Adrenal gland (tissue), 9 donors: ENCODE measurements at regions not wholly inside any gene's neighbourhood (a gene's known extent, or its start where the extent isn't known, plus 50 kb on each side); places are given as distances from the start of the nearest gene placed in this dataset.

Source experiments
- DNase-seq, 7 donors: peaks; one replicate each; pipeline ENCODE4 v3.0.0-alpha.2; 2019 to 2020
- H3K27ac ChIP-seq, 5 donors: fragments of 200-600 bp; sonication (generic) in 4 of 5; 1 replicate in 3 of 5; 2 replicates in 2 of 5; pipeline versions ENCODE4 v1.5.1 to v1.8.0; 2016 to 2020; ENCODE audit warnings: mild to moderate bottlenecking in 1 of 5
- H3K27me3 ChIP-seq: fragments of 200-600 bp; 2 replicates; pipeline ENCODE4 v1.8.0; 2021
- H3K36me3 ChIP-seq, 2 donors: fragments of 200-600 bp; replicated peaks in 1 of 2; 1 replicate in 1 of 2; 2 replicates in 1 of 2; pipeline versions ENCODE4 v1.5.1 to v1.8.0; 2018 to 2022
- H3K4me1 ChIP-seq, 2 donors: fragments of 200-600 bp; replicated peaks in 1 of 2; 1 replicate in 1 of 2; 2 replicates in 1 of 2; pipeline versions ENCODE4 v1.5.1 to v1.8.0; 2018 to 2021
- H3K4me3 ChIP-seq, 4 donors: fragments of 200-600 bp; sonication (generic) in 3 of 4; one replicate each; pipeline ENCODE4 v1.5.1; 2016 to 2018
- H3K9me3 ChIP-seq, 3 donors: fragments of 200-600 bp; sonication (generic) in 1 of 3; replicated peaks in 1 of 3; 1 replicate in 2 of 3; 2 replicates in 1 of 3; pipeline versions ENCODE4 v1.5.1 to v1.8.0; 2016 to 2021
- POLR2A ChIP-seq, 2 donors: fragments of 450-650 bp; IDR thresholded peaks; one replicate each; pipeline ENCODE4 v1.6.1; 2017; ENCODE audit warnings: antibody characterized with exemption in 2 of 2, mild to moderate bottlenecking in 2 of 2, moderate library complexity in 1 of 2
- WGBS, 4 donors: extraction: QIAGEN DNeasy Blood & Tissue Kit in 2 of 4; methylation state at CpG; one replicate each; pipeline versions ENCODE4 v1.1.5 to v1.1.7; 2013 to 2017; 5-methylcytosine and 5-hydroxymethylcytosine counted together
- intact Hi-C, 2 donors: fragments of 100-400 bp; cut with DNase I; formaldehyde crosslinking; loops; one replicate each; pipeline versions ENCODE4 v1.14.1 to v1.15.0; 2022 to 2023
- TF ChIP-seq, protein P1 (sequence below), 6 experiments: fragments of 450-650 bp in 4 of 6; fragments of 200-600 bp in 2 of 6; sonication (generic) in 1 of 6; IDR thresholded peaks; 1 replicate in 5 of 6; 2 replicates in 1 of 6; pipeline versions ENCODE4 v1.5.1 to v1.8.0; 2016 to 2021; ENCODE audit warnings: antibody characterized with exemption in 6 of 6, mild to moderate bottlenecking in 2 of 6, moderate library complexity in 1 of 6
- donor health status: healthy with polysubstance abuse.
- donor health status: Bipolar disorder and iron deficiency.
- donor health status: DM: yes; HTN: yes; CAD: no.
- donor health status: DM: no; HTN: no; CAD: no.
- donor health status: DM: no; HTN: no; CAD: no.

DNA sequence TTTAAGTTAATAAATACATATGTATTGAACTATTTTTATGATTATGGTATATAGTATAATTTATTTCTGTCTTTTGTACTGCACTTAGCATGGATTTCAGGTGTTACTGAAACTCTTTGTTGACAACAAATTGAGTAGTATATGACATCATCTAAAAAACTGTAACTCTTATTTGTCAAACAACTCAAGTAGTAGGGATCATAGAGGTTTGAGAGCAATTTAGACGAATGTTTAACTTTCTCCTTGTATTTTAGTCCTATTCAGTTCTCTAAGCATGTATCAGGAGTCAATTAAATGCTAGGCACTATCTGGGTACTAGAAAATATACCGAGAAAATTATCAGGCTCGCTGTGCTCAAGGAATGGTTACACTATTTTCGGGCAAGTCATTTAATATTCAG lies 595.2 kb downstream of the METTL15 start:
- intact Hi-C loops: loop anchor here in 1 of 2 donors (5.0 kb wide), 1 partner anchor 1006 kb away; no protein-coding TSS in a partner anchor
- Histone ChIP-seq H3K4me1 (no peaks in the 10 kb centered on the region), H3K36me3 (no peaks in the 10 kb centered on the region), H3K9me3 (no peaks in the 10 kb centered on the region), H3K27me3 (no peaks in the 10 kb centered on the region), H3K27ac (no peak overlapping the region), H3K4me3 (no peak overlapping the region)
- TF ChIP-seq POLR2A (IDR thresholded peaks at IDR 0.05): no peak
- TF ChIP-seq, protein P1, sequence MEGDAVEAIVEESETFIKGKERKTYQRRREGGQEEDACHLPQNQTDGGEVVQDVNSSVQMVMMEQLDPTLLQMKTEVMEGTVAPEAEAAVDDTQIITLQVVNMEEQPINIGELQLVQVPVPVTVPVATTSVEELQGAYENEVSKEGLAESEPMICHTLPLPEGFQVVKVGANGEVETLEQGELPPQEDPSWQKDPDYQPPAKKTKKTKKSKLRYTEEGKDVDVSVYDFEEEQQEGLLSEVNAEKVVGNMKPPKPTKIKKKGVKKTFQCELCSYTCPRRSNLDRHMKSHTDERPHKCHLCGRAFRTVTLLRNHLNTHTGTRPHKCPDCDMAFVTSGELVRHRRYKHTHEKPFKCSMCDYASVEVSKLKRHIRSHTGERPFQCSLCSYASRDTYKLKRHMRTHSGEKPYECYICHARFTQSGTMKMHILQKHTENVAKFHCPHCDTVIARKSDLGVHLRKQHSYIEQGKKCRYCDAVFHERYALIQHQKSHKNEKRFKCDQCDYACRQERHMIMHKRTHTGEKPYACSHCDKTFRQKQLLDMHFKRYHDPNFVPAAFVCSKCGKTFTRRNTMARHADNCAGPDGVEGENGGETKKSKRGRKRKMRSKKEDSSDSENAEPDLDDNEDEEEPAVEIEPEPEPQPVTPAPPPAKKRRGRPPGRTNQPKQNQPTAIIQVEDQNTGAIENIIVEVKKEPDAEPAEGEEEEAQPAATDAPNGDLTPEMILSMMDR (IDR thresholded peaks at IDR 0.05): no peak
- WGBS, 4 donors: 86 to 89% (median 89%) methylated on average over 4 of the region's 4 CpGs
- DNase-seq: no peak

DNA sequence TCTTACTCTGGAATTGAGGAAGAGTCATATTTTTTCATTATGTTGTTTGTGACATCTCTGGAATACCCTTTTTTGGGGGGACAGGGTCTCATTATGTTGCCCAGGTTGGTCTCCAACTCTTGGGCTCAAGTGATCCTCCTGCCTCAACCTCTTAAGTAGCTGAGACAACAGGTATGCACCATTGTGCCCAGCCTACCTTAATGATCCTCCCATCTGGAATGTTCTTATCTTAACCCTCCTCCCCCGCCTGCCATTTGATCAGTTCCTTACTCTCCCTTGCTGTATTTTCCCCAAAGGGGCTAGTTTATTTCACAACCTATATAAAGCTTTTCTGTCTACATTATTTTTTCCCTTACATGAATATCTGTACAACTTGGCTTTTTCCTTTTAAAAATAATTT lies 594.7 kb downstream of the METTL15 start:
- Histone ChIP-seq H3K36me3 (no peaks in the 10 kb centered on the region), H3K9me3 (no peaks in the 10 kb centered on the region), H3K27me3 (no peaks in the 10 kb centered on the region), H3K27ac (no peak overlapping the region), H3K4me1 (no peaks in the 10 kb centered on the region), H3K4me3 (no peak overlapping the region)
- 83 to 100% (median 89%) methylated on average over 1 of the region's 1 CpG for WGBS, 4 donors
- TF ChIP-seq, protein P1 (IDR thresholded peaks at IDR 0.05): no peak
- TF ChIP-seq POLR2A (IDR thresholded peaks at IDR 0.05): no peak
- intact Hi-C loops: loop anchor here in 1 of 2 donors (5.0 kb wide), 1 partner anchor 1006 kb away; no protein-coding TSS in a partner anchor
- no peak for DNase-seq

DNA sequence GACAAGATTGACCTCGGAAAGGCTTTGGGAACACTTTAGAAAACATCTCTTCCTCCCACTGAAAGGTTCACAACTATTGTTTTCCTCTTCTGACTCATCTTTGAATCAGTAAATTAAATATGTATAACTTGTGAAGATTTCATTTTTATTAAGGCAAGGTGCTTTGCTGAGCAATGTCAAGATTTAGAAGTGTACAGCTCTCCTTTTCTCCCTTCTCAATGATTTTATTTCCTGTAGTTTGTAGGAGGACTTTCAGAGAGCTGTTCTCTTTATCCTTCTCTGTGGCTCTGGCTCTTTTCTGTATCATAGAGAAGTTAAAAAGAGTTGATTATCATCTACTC lies 594.2 kb downstream of the METTL15 start:
- intact Hi-C loops: loop anchor here in 1 of 2 donors (5.0 kb wide), 1 partner anchor 1005 kb away; no protein-coding TSS in a partner anchor
- WGBS, 4 donors: 42 to 62% (median 52%) methylated on average over 1 of the region's 1 CpG

DNA sequence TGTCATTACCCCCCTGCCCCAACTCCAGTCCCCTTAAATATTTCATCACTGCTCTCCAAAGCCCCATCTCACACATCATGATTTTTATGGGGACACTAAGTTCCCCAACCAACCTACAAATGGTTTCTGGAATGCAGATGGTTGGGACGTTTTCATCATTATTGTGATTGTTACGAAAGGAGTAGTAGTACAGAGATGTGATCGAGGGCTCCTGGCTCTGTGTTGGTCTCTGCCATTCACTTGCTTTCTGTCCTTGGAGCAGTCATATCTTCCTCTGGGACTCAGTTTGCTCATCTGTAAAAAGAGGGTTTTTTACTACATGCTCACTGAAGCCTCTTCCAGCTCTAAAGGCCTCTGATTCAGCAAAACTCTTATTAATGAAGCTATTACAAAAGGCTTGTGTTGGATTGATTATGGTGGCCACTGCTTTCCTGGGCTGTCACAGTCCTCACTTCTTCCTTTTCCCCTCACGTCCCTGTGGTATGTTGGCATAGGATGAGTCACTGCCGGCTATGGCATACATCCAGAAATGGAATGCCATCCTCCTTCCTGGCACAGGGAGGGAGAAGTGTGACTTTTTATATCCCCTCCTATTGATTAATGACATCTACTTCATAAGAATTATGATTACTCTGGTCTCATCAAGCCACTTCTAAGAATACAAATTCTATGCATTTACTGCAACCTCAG lies 593.7 kb downstream of the METTL15 start:
- TF ChIP-seq, protein P1 (IDR thresholded peaks at IDR 0.05): no peak
- no peak for TF ChIP-seq POLR2A (IDR thresholded peaks at IDR 0.05)
- Histone ChIP-seq H3K27me3 (no peaks in the 10 kb centered on the region), H3K9me3 (no peaks in the 10 kb centered on the region), H3K36me3 (no peaks in the 10 kb centered on the region), H3K4me3 (no peak overlapping the region), H3K27ac (no peak overlapping the region), H3K4me1 (no peaks in the 10 kb centered on the region)
- WGBS, 4 donors: 55 to 69% (median 67%) methylated on average over 5 of the region's 5 CpGs
- intact Hi-C loops: loop anchor here in 1 of 2 donors (5.0 kb wide), 1 partner anchor 1005 kb away; no protein-coding TSS in a partner anchor
- peak; percentile 19 to 57 (median 44) for DNase-seq

More for the DNA sequence above, 594.2 kb downstream of the METTL15 start:
- Histone ChIP-seq H3K4me1 (no peaks in the 10 kb centered on the region), H3K36me3 (no peaks in the 10 kb centered on the region), H3K4me3 (no peak overlapping the region), H3K27ac (no peak overlapping the region), H3K27me3 (no peaks in the 10 kb centered on the region), H3K9me3 (no peaks in the 10 kb centered on the region)
- TF ChIP-seq, protein P1 (IDR thresholded peaks at IDR 0.05): no peak
- TF ChIP-seq POLR2A (IDR thresholded peaks at IDR 0.05): no peak
- no peak for DNase-seq
